ENCODE measurements at regions not wholly inside any gene's neighbourhood (a gene's known extent, or its start where the extent isn't known, plus 50 kb on each side); places are given as distances from the start of the nearest gene placed in this dataset.
"Not testable (repeated sequence)": the region's sequence is repeated elsewhere in the genome, so short reads cannot be mapped to it uniquely, and the experiment has no call there.

GRCh38 chr6:140274548-140274947 lies 900.1 kb upstream of the CITED2 start:
- no peak for DNase-seq (ENCODE audit: extremely low spot score, unreplicated experiment)
- H3K4me1 Mint-ChIP-seq (ENCODE audit: unreplicated experiment): peaks cover 7% of the 10 kb centered on the region
- no peaks in the 10 kb centered on the region for H3K27me3 Mint-ChIP-seq (ENCODE audit: unreplicated experiment)
- no peaks in the 10 kb centered on the region for H3K36me3 Mint-ChIP-seq (ENCODE audit: unreplicated experiment)
- no peak overlapping the region for H3K4me3 Mint-ChIP-seq (ENCODE audit: unreplicated experiment)
- no peaks in the 10 kb centered on the region for H3K9me3 Mint-ChIP-seq (ENCODE audit: unreplicated experiment)
- no peak overlapping the region for H3K27ac Mint-ChIP-seq (ENCODE audit: unreplicated experiment)
- no peak for TF ChIP-seq CTCF (IDR thresholded peaks at IDR 0.05)

- Mint-ChIP-seq H3K4me3 (ENCODE audit: unreplicated experiment) (no peak overlapping the region), H3K36me3 (ENCODE audit: unreplicated experiment) (peaks cover 3% of the 10 kb centered on the region), H3K27me3 (ENCODE audit: unreplicated experiment) (no peaks in the 10 kb centered on the region), H3K9me3 (ENCODE audit: unreplicated experiment) (no peaks in the 10 kb centered on the region), H3K27ac (ENCODE audit: unreplicated experiment) (no peak overlapping the region), H3K4me1 (ENCODE audit: unreplicated experiment) (peaks cover 7% of the 10 kb centered on the region)
- DNase-seq (ENCODE audit: extremely low spot score, unreplicated experiment): no peak
- TF ChIP-seq CTCF (IDR thresholded peaks at IDR 0.05): no peak
Measured at GRCh38 chr6:140271759-140272377, 897.4 kb upstream of the CITED2 start.

- peaks cover 3% of the 10 kb centered on the region for H3K36me3 Mint-ChIP-seq (ENCODE audit: unreplicated experiment)
- H3K9me3 Mint-ChIP-seq (ENCODE audit: unreplicated experiment): no peaks in the 10 kb centered on the region
- peaks cover 5% of the 10 kb centered on the region for H3K4me1 Mint-ChIP-seq (ENCODE audit: unreplicated experiment)
- H3K27me3 Mint-ChIP-seq (ENCODE audit: unreplicated experiment): no peaks in the 10 kb centered on the region
- no peak for DNase-seq (ENCODE audit: extremely low spot score, unreplicated experiment)
- no peak overlapping the region for H3K4me3 Mint-ChIP-seq (ENCODE audit: unreplicated experiment)
- no peak for TF ChIP-seq CTCF (IDR thresholded peaks at IDR 0.05)
- no peak overlapping the region for H3K27ac Mint-ChIP-seq (ENCODE audit: unreplicated experiment)
Measured at GRCh38 chr6:140269591-140270165, 895.2 kb upstream of the CITED2 start.

- no peaks in the 10 kb centered on the region for H3K27me3 Mint-ChIP-seq (ENCODE audit: unreplicated experiment)
Measured at GRCh38 chr6:140264431-140264830, 890.0 kb upstream of the CITED2 start.

GRCh38 chr6:140258302-140258701 lies 883.9 kb upstream of the CITED2 start:
- not testable (repeated sequence) for H3K9me3 Mint-ChIP-seq (ENCODE audit: unreplicated experiment); H3K36me3 Mint-ChIP-seq (ENCODE audit: unreplicated experiment); H3K4me1 Mint-ChIP-seq (ENCODE audit: unreplicated experiment); H3K4me3 Mint-ChIP-seq (ENCODE audit: unreplicated experiment); H3K27me3 Mint-ChIP-seq (ENCODE audit: unreplicated experiment); DNase-seq (ENCODE audit: extremely low spot score, unreplicated experiment); H3K27ac Mint-ChIP-seq (ENCODE audit: unreplicated experiment)

More at GRCh38 chr6:140264431-140264830, 890.0 kb upstream of the CITED2 start:
- no peak for TF ChIP-seq CTCF (IDR thresholded peaks at IDR 0.05)
- Mint-ChIP-seq H3K36me3 (ENCODE audit: unreplicated experiment) (peaks cover 3% of the 10 kb centered on the region), H3K4me3 (ENCODE audit: unreplicated experiment) (no peak overlapping the region), H3K27ac (ENCODE audit: unreplicated experiment) (no peak overlapping the region), H3K4me1 (ENCODE audit: unreplicated experiment) (no peaks in the 10 kb centered on the region), H3K9me3 (ENCODE audit: unreplicated experiment) (no peaks in the 10 kb centered on the region)
- no peak for DNase-seq (ENCODE audit: extremely low spot score, unreplicated experiment)

Measured in osteocyte (in vitro differentiated cells).